ENCODE measurements at regions not wholly inside any gene's neighbourhood (a gene's known extent, or its start where the extent isn't known, plus 50 kb on each side); places are given as distances from the start of the nearest gene placed in this dataset.

DNA sequence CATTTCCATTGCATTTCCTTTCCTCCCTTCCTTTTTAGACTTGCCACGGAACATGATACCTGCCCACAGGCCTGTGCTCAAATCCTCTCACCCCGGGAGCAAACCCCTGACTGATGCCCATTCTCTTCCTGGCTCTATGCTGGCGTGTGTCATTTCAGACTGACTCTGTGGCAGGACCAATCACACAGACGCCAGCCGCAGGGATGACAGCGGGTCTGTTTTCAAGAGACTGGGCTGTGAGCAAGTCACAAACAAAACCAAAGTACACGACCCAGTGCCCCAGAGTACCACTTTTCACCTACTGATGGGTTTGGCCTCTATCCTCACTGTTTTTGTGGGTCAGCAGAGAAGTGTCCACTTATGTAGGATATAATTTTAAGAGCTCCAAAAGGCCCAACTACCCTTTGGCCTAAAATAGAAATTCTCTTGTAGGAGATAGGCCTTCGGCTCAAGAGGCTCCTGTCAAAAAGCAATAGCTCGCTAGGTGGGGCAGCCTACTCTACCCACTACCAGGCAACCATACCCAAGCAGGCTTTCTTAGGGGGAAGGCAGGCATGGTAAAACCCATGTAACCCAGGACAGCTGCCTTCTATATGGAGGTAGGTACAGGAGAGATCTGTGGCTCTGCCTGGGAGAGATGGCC lies 215.7 kb downstream of the CDC5L start:
- peaks cover 3% of the 10 kb centered on the region for H3K27me3 Mint-ChIP-seq
- TF ChIP-seq, protein P1, sequence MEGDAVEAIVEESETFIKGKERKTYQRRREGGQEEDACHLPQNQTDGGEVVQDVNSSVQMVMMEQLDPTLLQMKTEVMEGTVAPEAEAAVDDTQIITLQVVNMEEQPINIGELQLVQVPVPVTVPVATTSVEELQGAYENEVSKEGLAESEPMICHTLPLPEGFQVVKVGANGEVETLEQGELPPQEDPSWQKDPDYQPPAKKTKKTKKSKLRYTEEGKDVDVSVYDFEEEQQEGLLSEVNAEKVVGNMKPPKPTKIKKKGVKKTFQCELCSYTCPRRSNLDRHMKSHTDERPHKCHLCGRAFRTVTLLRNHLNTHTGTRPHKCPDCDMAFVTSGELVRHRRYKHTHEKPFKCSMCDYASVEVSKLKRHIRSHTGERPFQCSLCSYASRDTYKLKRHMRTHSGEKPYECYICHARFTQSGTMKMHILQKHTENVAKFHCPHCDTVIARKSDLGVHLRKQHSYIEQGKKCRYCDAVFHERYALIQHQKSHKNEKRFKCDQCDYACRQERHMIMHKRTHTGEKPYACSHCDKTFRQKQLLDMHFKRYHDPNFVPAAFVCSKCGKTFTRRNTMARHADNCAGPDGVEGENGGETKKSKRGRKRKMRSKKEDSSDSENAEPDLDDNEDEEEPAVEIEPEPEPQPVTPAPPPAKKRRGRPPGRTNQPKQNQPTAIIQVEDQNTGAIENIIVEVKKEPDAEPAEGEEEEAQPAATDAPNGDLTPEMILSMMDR (IDR thresholded peaks at IDR 0.05; ENCODE audit: unreplicated experiment), result no peak
- no peaks in the 10 kb centered on the region for H3K9me3 Mint-ChIP-seq (ENCODE audit: low read depth)
- H3K4me1 Mint-ChIP-seq (ENCODE audit: low read depth), result no peaks in the 10 kb centered on the region
- DNase-seq (ENCODE audit: low spot score, unreplicated experiment), result no peak
- H3K27ac Mint-ChIP-seq, result no peak overlapping the region
- no peaks in the 10 kb centered on the region for H3K36me3 Mint-ChIP-seq (ENCODE audit: insufficient read depth)
- no peak overlapping the region for H3K4me3 Mint-ChIP-seq (ENCODE audit: low read depth)

- Mint-ChIP-seq H3K4me1 (ENCODE audit: low read depth) (no peaks in the 10 kb centered on the region), H3K36me3 (ENCODE audit: insufficient read depth) (no peaks in the 10 kb centered on the region), H3K27me3 (peaks cover 2% of the 10 kb centered on the region), H3K4me3 (ENCODE audit: low read depth) (no peak overlapping the region), H3K27ac (no peak overlapping the region), H3K9me3 (ENCODE audit: low read depth) (no peaks in the 10 kb centered on the region)
- no peak for DNase-seq (ENCODE audit: low spot score, unreplicated experiment)
- TF ChIP-seq, protein P1 (IDR thresholded peaks at IDR 0.05; ENCODE audit: unreplicated experiment), result no peak
Observed at GRCh38 chr6:44606504-44606903, 219.0 kb downstream of the CDC5L start.

GRCh38 chr6:44606976-44607375 lies 219.5 kb downstream of the CDC5L start:
- DNase-seq (ENCODE audit: low spot score, unreplicated experiment), result no peak
- no peak overlapping the region for H3K4me3 Mint-ChIP-seq (ENCODE audit: low read depth)
- TF ChIP-seq, protein P1 (IDR thresholded peaks at IDR 0.05; ENCODE audit: unreplicated experiment), result no peak
- H3K27ac Mint-ChIP-seq, result no peak overlapping the region
- no peaks in the 10 kb centered on the region for H3K4me1 Mint-ChIP-seq (ENCODE audit: low read depth)
- H3K36me3 Mint-ChIP-seq (ENCODE audit: insufficient read depth), result no peaks in the 10 kb centered on the region
- no peaks in the 10 kb centered on the region for H3K9me3 Mint-ChIP-seq (ENCODE audit: low read depth)
- H3K27me3 Mint-ChIP-seq, result peaks cover 2% of the 10 kb centered on the region

DNA sequence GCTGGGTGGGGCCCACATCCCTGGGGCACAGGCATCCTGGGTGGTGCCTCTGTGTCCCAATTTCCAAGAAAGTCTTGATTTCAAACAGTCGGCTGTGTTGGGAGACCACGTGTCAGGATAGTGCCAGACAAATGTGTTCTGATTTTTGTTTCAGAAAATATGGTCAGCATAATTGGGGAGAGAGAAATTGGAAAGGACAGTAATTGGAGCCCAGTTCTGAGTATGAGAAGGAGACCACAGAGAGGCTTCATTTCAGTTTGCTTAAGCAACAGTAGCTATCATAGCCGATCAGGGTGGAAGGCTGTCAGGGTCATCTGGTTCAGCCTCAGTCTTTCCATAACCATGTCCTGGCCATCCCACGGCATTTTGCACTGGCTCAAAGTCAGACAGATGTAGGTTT lies 220.7 kb downstream of the CDC5L start:
- no peak for DNase-seq (ENCODE audit: low spot score, unreplicated experiment)
- Mint-ChIP-seq H3K4me3 (ENCODE audit: low read depth) (no peak overlapping the region), H3K36me3 (ENCODE audit: insufficient read depth) (no peaks in the 10 kb centered on the region), H3K27me3 (peaks cover 2% of the 10 kb centered on the region), H3K9me3 (ENCODE audit: low read depth) (no peaks in the 10 kb centered on the region), H3K27ac (no peak overlapping the region), H3K4me1 (ENCODE audit: low read depth) (no peaks in the 10 kb centered on the region)
- TF ChIP-seq, protein P1 (IDR thresholded peaks at IDR 0.05; ENCODE audit: unreplicated experiment), result no peak

DNA sequence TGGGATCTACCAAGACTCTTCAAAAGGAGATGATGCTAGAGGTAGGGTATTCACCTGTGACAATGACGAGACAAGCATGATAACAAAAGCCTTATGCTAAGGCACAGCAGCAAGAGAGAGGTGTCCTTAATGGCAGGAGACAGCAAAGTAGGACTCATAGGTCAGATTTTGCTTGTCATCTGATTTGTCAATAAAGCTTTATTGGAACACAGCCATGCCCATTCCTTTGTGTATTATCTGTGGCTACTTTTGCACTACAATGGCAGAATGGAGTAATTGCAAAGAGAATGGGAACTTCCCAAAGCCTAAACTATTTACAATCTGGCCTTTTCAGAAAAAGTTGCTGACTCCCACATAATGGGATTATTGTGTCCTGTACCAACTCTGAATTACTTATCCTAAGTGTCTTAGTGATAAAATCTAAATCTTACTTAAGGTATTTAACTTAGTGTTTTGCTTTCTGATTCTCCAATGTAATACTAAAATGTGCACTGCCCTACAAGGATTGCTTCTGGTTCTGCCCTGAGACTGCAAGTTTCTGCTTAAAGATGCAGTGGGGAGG lies 221.6 kb downstream of the CDC5L start:
- H3K36me3 Mint-ChIP-seq (ENCODE audit: insufficient read depth), result no peaks in the 10 kb centered on the region
- peaks cover 2% of the 10 kb centered on the region for H3K27me3 Mint-ChIP-seq
- H3K4me3 Mint-ChIP-seq (ENCODE audit: low read depth), result no peak overlapping the region
- H3K9me3 Mint-ChIP-seq (ENCODE audit: low read depth), result no peaks in the 10 kb centered on the region
- TF ChIP-seq, protein P1 (IDR thresholded peaks at IDR 0.05; ENCODE audit: unreplicated experiment), result no peak
- no peak for DNase-seq (ENCODE audit: low spot score, unreplicated experiment)
- no peak overlapping the region for H3K27ac Mint-ChIP-seq
- no peaks in the 10 kb centered on the region for H3K4me1 Mint-ChIP-seq (ENCODE audit: low read depth)
